Mesendoderm (in vitro differentiated cells): ENCODE measurements at regions not wholly inside any gene's neighbourhood (a gene's known extent, or its start where the extent isn't known, plus 50 kb on each side); places are given as distances from the start of the nearest gene placed in this dataset.
A peak's percentile ranks its signal among the peaks of the same experiment; 100 is the strongest.

ENCODE experiments used
- DNase-seq: peaks from one replicate; pipeline ENCODE4 v3.0.0; 2013
- H2AK5ac ChIP-seq: 2 replicates; pipeline ENCODE4 v1.6.1; 2013; ENCODE audit warnings: low read length, inconsistent platforms
- H2BK120ac ChIP-seq: 2 replicates; pipeline ENCODE4 v1.6.1; 2013; ENCODE audit warnings: low read depth, mild to moderate bottlenecking, low read length, moderate library complexity, mixed read lengths
- H2BK15ac ChIP-seq: replicated peaks from 2 replicates; pipeline ENCODE4 v1.6.1; 2013; ENCODE audit warnings: low read depth, mild to moderate bottlenecking, moderate library complexity
- H2BK5ac ChIP-seq: 2 replicates; pipeline ENCODE4 v1.6.1; 2013; ENCODE audit warnings: low read length, inconsistent platforms
- H3K18ac ChIP-seq: 2 replicates; pipeline ENCODE4 v1.6.1; 2013; ENCODE audit warnings: mild to moderate bottlenecking, low read length, mixed read lengths
- H3K23ac ChIP-seq: one replicate; pipeline ENCODE4 v1.6.1; 2013; ENCODE audit warnings: low read length
- H3K27ac ChIP-seq: 2 replicates; pipeline ENCODE4 v1.5.1; 2013; ENCODE audit warnings: low read depth, mild to moderate bottlenecking, inconsistent platforms, low read length, moderate library complexity
- H3K27me3 ChIP-seq: 2 replicates; pipeline ENCODE4 v1.6.1; 2013; ENCODE audit warnings: low read length, control low read depth, mild to moderate bottlenecking, inconsistent platforms; ENCODE audit not compliant: insufficient read depth, poor library complexity
- H3K36me3 ChIP-seq: 2 replicates; pipeline ENCODE4 v1.6.1; 2013; ENCODE audit warnings: low read length, inconsistent platforms; ENCODE audit not compliant: control insufficient read depth, insufficient read depth
- H3K4ac ChIP-seq: one replicate; pipeline ENCODE4 v1.6.1; 2013; ENCODE audit warnings: low read depth, mild to moderate bottlenecking, low read length, moderate library complexity
- H3K4me1 ChIP-seq: 2 replicates; pipeline ENCODE4 v1.6.1; 2013; ENCODE audit warnings: low read depth, low read length, inconsistent platforms; ENCODE audit not compliant: control insufficient read depth
- H3K4me2 ChIP-seq: 2 replicates; pipeline ENCODE4 v1.6.1; 2013; ENCODE audit warnings: low read length
- H3K4me3 ChIP-seq: 2 replicates; pipeline ENCODE4 v1.5.1; 2013; ENCODE audit warnings: mild to moderate bottlenecking, low read length
- H3K56ac ChIP-seq: one replicate; pipeline ENCODE4 v1.6.1; 2013; ENCODE audit warnings: low read length
- H3K79me1 ChIP-seq: 2 replicates; pipeline ENCODE4 v1.6.1; 2013; ENCODE audit warnings: low read length, inconsistent platforms
- H3K79me2 ChIP-seq: 2 replicates; pipeline ENCODE4 v1.6.1; 2013; ENCODE audit warnings: mild to moderate bottlenecking, low read length; ENCODE audit not compliant: control insufficient read depth, insufficient read depth
- H3K9ac ChIP-seq: 2 replicates; pipeline ENCODE4 v1.6.1; 2013; ENCODE audit warnings: low read length, inconsistent platforms
- H4K5ac ChIP-seq: one replicate; pipeline ENCODE4 v1.6.1; 2013; ENCODE audit warnings: low read length
- H4K8ac ChIP-seq: one replicate; pipeline ENCODE4 v1.6.1; 2013; ENCODE audit warnings: low read depth, mild to moderate bottlenecking, control low read depth, low read length, moderate library complexity
- WGBS: extraction: QIAGEN DNeasy Blood & Tissue Kit; methylation state at CpG from one replicate; pipeline ENCODE4 v1.1.7; 2013; ENCODE audit warnings: low lambda C conversion rate, missing lambda C conversion rate; ENCODE audit not compliant: insufficient coverage; ENCODE audit errors: extremely low coverage; 5-methylcytosine and 5-hydroxymethylcytosine counted together

- no CpG with 5 or more reads among the region's 2 CpGs for WGBS
- H3K56ac ChIP-seq: no peak overlapping the region
- H4K5ac ChIP-seq: no peak overlapping the region
Measured at GRCh38 chr11:104691129-104691528, 207.1 kb downstream of the CASP12 start.

DNA sequence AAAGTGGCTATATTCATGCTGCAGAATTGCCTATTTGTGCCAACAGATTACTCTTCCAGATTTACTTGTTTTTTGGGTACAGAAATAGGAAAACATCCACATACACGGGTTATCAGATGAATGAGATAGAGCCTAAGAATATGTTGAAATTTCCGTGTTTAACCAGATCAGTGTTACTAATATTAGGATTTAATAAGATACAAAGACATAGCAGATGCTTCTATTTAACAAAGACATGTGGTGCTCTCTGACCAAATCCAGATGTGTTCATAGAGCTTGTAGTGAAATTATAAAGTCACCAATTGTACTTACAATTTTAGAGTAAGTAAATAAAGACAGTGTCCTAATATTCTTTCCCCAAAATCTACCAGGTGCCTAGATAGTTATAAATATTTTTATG is 208.0 kb downstream of the CASP12 start:
- WGBS: no CpG with 5 or more reads among the region's 2 CpGs
- no peak overlapping the region for H3K18ac ChIP-seq
- H3K36me3 ChIP-seq: no peaks in the 10 kb centered on the region
- H3K56ac ChIP-seq: no peak overlapping the region
- H2BK5ac ChIP-seq: no peak overlapping the region
- no peak overlapping the region for H3K4me2 ChIP-seq
- no peak overlapping the region for H3K4ac ChIP-seq
- no peak overlapping the region for H2BK15ac ChIP-seq
- no peak for DNase-seq
- H3K27ac ChIP-seq: no peak overlapping the region
- H2AK5ac ChIP-seq: no peak overlapping the region
- no peaks in the 10 kb centered on the region for H3K4me1 ChIP-seq
- no peaks in the 10 kb centered on the region for H3K27me3 ChIP-seq
- no peaks in the 10 kb centered on the region for H3K79me1 ChIP-seq
- no peak overlapping the region for H4K5ac ChIP-seq
- H3K9ac ChIP-seq: no peak overlapping the region
- no peaks in the 10 kb centered on the region for H3K79me2 ChIP-seq
- H3K23ac ChIP-seq: no peak overlapping the region
- H4K8ac ChIP-seq: no peak overlapping the region
- H3K4me3 ChIP-seq: no peak overlapping the region
- H2BK120ac ChIP-seq: no peak overlapping the region

More at GRCh38 chr11:104691129-104691528, 207.1 kb downstream of the CASP12 start:
- Histone ChIP-seq H3K4ac (no peak overlapping the region), H3K79me2 (no peaks in the 10 kb centered on the region), H3K4me3 (no peak overlapping the region), H3K4me1 (no peaks in the 10 kb centered on the region), H3K23ac (no peak overlapping the region), H3K27me3 (no peaks in the 10 kb centered on the region), H2BK15ac (no peak overlapping the region), H3K36me3 (no peaks in the 10 kb centered on the region), H3K27ac (no peak overlapping the region), H2BK120ac (no peak overlapping the region), H3K79me1 (no peaks in the 10 kb centered on the region), H2AK5ac (no peak overlapping the region), H4K8ac (no peak overlapping the region), H3K18ac (no peak overlapping the region), H3K9ac (no peak overlapping the region), H2BK5ac (no peak overlapping the region), H3K4me2 (no peak overlapping the region)
- no peak for DNase-seq

GRCh38 chr11:104688731-104689130 is 209.5 kb downstream of the CASP12 start:
- Histone ChIP-seq H3K79me2 (no peaks in the 10 kb centered on the region), H4K5ac (no peak overlapping the region), H3K27ac (no peak overlapping the region), H3K23ac (no peak overlapping the region), H3K36me3 (no peaks in the 10 kb centered on the region), H2AK5ac (no peak overlapping the region), H3K79me1 (no peaks in the 10 kb centered on the region), H3K56ac (no peak overlapping the region), H3K4me1 (no peaks in the 10 kb centered on the region), H4K8ac (no peak overlapping the region), H3K27me3 (no peaks in the 10 kb centered on the region), H2BK15ac (peak overlapping the region; percentile 7), H3K9ac (no peak overlapping the region), H3K18ac (no peak overlapping the region), H3K4me3 (no peak overlapping the region), H2BK5ac (no peak overlapping the region), H3K4ac (no peak overlapping the region), H3K4me2 (no peak overlapping the region), H2BK120ac (no peak overlapping the region)
- WGBS: no CpG with 5 or more reads among the region's 4 CpGs
- DNase-seq: no peak

DNA sequence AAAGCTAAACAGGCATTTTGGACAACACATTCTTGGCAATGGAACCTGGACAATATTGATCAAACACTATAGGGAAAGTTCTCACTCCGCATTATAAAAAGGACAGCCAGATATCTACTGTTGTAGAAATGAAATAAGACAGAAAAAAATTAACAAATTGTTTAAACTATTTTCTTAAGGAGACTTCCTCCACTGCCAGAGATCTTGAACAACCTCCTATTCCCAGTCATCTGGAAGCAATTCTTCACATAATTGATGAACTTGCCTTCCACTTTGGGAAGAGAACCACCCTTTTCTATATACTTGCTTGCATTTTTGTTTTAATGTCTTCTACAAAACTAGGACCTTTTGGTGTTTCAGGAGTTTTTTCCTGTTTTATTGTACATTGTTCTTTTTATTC is 216.1 kb downstream of the CASP12 start:
- Histone ChIP-seq H3K36me3 (no peaks in the 10 kb centered on the region), H3K27ac (no peak overlapping the region), H2BK5ac (no peak overlapping the region), H3K79me2 (no peaks in the 10 kb centered on the region), H3K23ac (no peak overlapping the region), H3K79me1 (no peaks in the 10 kb centered on the region), H3K27me3 (no peaks in the 10 kb centered on the region), H3K4me1 (no peaks in the 10 kb centered on the region), H3K18ac (no peak overlapping the region), H4K5ac (no peak overlapping the region), H3K9ac (no peak overlapping the region), H3K4ac (no peak overlapping the region), H3K4me3 (no peak overlapping the region), H4K8ac (no peak overlapping the region), H2AK5ac (no peak overlapping the region), H3K4me2 (no peak overlapping the region), H2BK15ac (no peak overlapping the region), H3K56ac (no peak overlapping the region), H2BK120ac (no peak overlapping the region)
- no peak for DNase-seq
- WGBS: no CpG with 5 or more reads among the region's 1 CpG

DNA sequence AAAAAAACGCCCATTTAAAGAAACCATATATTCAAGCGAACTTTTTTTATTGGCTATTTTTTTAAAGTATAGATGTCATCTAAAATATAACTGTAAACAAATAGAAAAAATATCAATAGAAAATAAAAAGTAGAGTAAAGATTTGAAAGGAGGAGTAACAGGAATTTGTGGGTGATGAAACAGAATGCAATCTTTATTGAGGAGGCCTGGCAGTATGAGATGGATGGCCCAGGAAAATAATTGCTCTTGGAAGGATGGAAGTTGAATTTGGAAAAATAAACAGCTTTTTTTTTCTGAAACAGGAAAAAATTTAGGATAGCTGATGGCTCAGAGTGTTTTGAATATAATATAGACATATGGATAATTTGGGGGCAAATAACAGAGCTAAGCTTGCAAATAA is 219.0 kb downstream of the CASP12 start:
- no peak overlapping the region for H4K8ac ChIP-seq
- H3K79me2 ChIP-seq: no peaks in the 10 kb centered on the region
- no peak overlapping the region for H2BK15ac ChIP-seq
- H2BK5ac ChIP-seq: no peak overlapping the region
- no peak overlapping the region for H2AK5ac ChIP-seq
- H3K27me3 ChIP-seq: no peaks in the 10 kb centered on the region
- H3K4me1 ChIP-seq: no peaks in the 10 kb centered on the region
- H3K23ac ChIP-seq: no peak overlapping the region
- H3K4me3 ChIP-seq: no peak overlapping the region
- H3K9ac ChIP-seq: no peak overlapping the region
- DNase-seq: peak; percentile 31
- no peaks in the 10 kb centered on the region for H3K36me3 ChIP-seq
- no peak overlapping the region for H2BK120ac ChIP-seq
- WGBS: no CpG with 5 or more reads among the region's 2 CpGs
- no peak overlapping the region for H3K4me2 ChIP-seq
- H4K5ac ChIP-seq: no peak overlapping the region
- H3K4ac ChIP-seq: no peak overlapping the region
- H3K27ac ChIP-seq: no peak overlapping the region
- no peak overlapping the region for H3K56ac ChIP-seq
- H3K18ac ChIP-seq: no peak overlapping the region
- no peaks in the 10 kb centered on the region for H3K79me1 ChIP-seq

- WGBS: 100% methylated on average over 1 of the region's 2 CpGs
- H3K27ac ChIP-seq: no peak overlapping the region
Measured at GRCh38 chr11:104678408-104678807, 219.9 kb downstream of the CASP12 start.

More at GRCh38 chr11:104678408-104678807, 219.9 kb downstream of the CASP12 start:
- Histone ChIP-seq H3K4me2 (no peak overlapping the region), H3K9ac (no peak overlapping the region), H2BK15ac (no peak overlapping the region), H3K4me1 (no peaks in the 10 kb centered on the region), H2BK5ac (no peak overlapping the region), H4K8ac (no peak overlapping the region), H3K27me3 (no peaks in the 10 kb centered on the region), H3K4ac (no peak overlapping the region), H4K5ac (no peak overlapping the region), H2AK5ac (no peak overlapping the region), H2BK120ac (no peak overlapping the region), H3K79me2 (no peaks in the 10 kb centered on the region), H3K23ac (no peak overlapping the region), H3K36me3 (no peaks in the 10 kb centered on the region), H3K4me3 (no peak overlapping the region), H3K18ac (no peak overlapping the region), H3K79me1 (no peaks in the 10 kb centered on the region), H3K56ac (no peak overlapping the region)
- DNase-seq: no peak
